K562 (cell line): ENCODE measurements at regions not wholly inside any gene's neighbourhood (a gene's known extent, or its start where the extent isn't known, plus 50 kb on each side); places are given as distances from the start of the nearest gene placed in this dataset.

Source experiments
- ATAC-seq: fragments of 200-7000 bp; cut with Tn5 transposase; 3 replicates; pipeline ENCODE4 v1.9.1; 2020; ENCODE audit warnings: moderate library complexity
- BruUV-seq: library from RNA; stranded (reverse); fragments of 400-500 nt; replicated peaks from 2 replicates; lab custom pipeline; 2021; lab: Mats Ljungman, UMichigan
- CTCF ChIA-PET: fragments of 300-600 bp; formaldehyde crosslinking; extraction: SDS; loops from one replicate; lab custom pipeline; 2021; ENCODE audit warnings: low intra/inter-chr PET ratio; lab: Yijun Ruan, JAX
- POLR2A ChIA-PET: fragments of 300-600, 350-650 bp; sonication (Branson Sonifier 250); formaldehyde crosslinking; extraction: SDS; loops from one replicate; lab custom pipeline; 2021; ENCODE audit warnings: antibody characterized with exemption, inconsistent platforms; lab: Yijun Ruan, JAX
- DNase-seq, 4 experiments: peaks; one replicate each; pipeline versions ENCODE4 v3.0.0 to v3.0.0-alpha.2; 2011 to 2018; ENCODE audit warnings: low spot score in 3 of 4, mixed read lengths in 3 of 4; ENCODE audit errors: extremely low read depth in 1 of 4
- FAIRE-seq: peaks from 2 replicates; lab custom pipeline; 2011; peaks lifted over from hg19 to GRCh38; lab: Jason Lieb, UNC
- H2AFZ ChIP-seq: 2 replicates; pipeline ENCODE4 v1.6.0; 2011; ENCODE audit warnings: low read depth, low read length, control low read depth, inconsistent platforms
- H3K27ac ChIP-seq: fragments of 200-600 bp; 3 replicates; pipeline ENCODE4 v1.8.0; 2011; ENCODE audit warnings: low read depth, mild to moderate bottlenecking, control low read depth, inconsistent platforms, low read length, moderate library complexity, mixed read lengths; ENCODE audit errors: extremely low read depth
- H3K27me3 ChIP-seq, 2 experiments: fragments of 300-600 bp in 1 of 2; 2 replicates in 1 of 2; 3 replicates in 1 of 2; pipeline versions ENCODE4 v1.6.0 to v1.8.0; 2011; ENCODE audit warnings: inconsistent platforms in 2 of 2, low read length in 2 of 2, mild to moderate bottlenecking in 1 of 2, mixed read lengths in 1 of 2, moderate library complexity in 1 of 2; ENCODE audit not compliant: control insufficient read depth in 2 of 2, insufficient read depth in 2 of 2
- H3K36me3 ChIP-seq: fragments of 300-600 bp; 3 replicates; pipeline ENCODE4 v1.8.0; 2011; ENCODE audit warnings: mild to moderate bottlenecking, low read length, inconsistent platforms; ENCODE audit not compliant: control insufficient read depth, insufficient read depth
- H3K4me1 ChIP-seq, 2 experiments: fragments of 200-600 bp in 1 of 2; replicated peaks in 1 of 2; 2 replicates in 1 of 2; 3 replicates in 1 of 2; pipeline versions ENCODE4 v1.5.1 to v1.8.0; 2011; ENCODE audit warnings: inconsistent platforms in 2 of 2, low read length in 2 of 2, mild to moderate bottlenecking in 1 of 2, mixed read lengths in 1 of 2, moderate library complexity in 1 of 2; ENCODE audit not compliant: control insufficient read depth in 2 of 2, insufficient read depth in 2 of 2
- H3K4me2 ChIP-seq: 2 replicates; pipeline ENCODE4 v1.6.1; 2011; ENCODE audit warnings: low read length, control low read depth, inconsistent platforms, mixed read lengths; ENCODE audit not compliant: insufficient read depth
- H3K4me3 ChIP-seq: fragments of 200-600 bp; sonication (generic), shearing (Covaris generic); 2 replicates; pipeline ENCODE4 v1.5.1; 2016; ENCODE audit warnings: control low read depth, inconsistent platforms
- H3K79me2 ChIP-seq: fragments of 200-600 bp; 3 replicates; pipeline ENCODE4 v1.8.0; 2011; ENCODE audit warnings: low read length, inconsistent platforms; ENCODE audit not compliant: control insufficient read depth, insufficient read depth
- H3K9ac ChIP-seq, 2 experiments: 2 replicates each; pipeline versions ENCODE4 v1.6.0 to v1.6.1; 2011; ENCODE audit warnings: low read depth in 2 of 2, low read length in 2 of 2, control low read depth in 1 of 2, inconsistent platforms in 1 of 2, mild to moderate bottlenecking in 1 of 2, mixed read lengths in 1 of 2; ENCODE audit not compliant: insufficient read depth in 1 of 2
- H3K9me1 ChIP-seq: one replicate; pipeline ENCODE4 v1.6.0; 2011; ENCODE audit warnings: inconsistent platforms, mild to moderate bottlenecking, low read length, moderate library complexity; ENCODE audit not compliant: control insufficient read depth, insufficient read depth
- H3K9me3 ChIP-seq: replicated peaks from 2 replicates; pipeline ENCODE4 v1.5.1; 2011; ENCODE audit warnings: low read depth, low read length, inconsistent platforms; ENCODE audit not compliant: control insufficient read depth, insufficient read depth
- H4K20me1 ChIP-seq: replicated peaks from 2 replicates; pipeline ENCODE4 v1.6.1; 2011; ENCODE audit warnings: low read length, inconsistent platforms, mixed read lengths; ENCODE audit not compliant: control insufficient read depth, insufficient read depth
- DPF2 ChIP-seq: fragments of 450-650 bp; IDR thresholded peaks from 2 replicates; pipeline ENCODE4 v1.6.1; 2016
- FOS ChIP-seq: IDR thresholded peaks from 3 replicates; pipeline ENCODE4 v1.6.1; 2011; ENCODE audit not compliant: insufficient read length; ENCODE audit errors: extremely low read depth
- TCFL5 ChIP-seq: fragments of 250-450 bp; sonication (Bioruptor Pico); conservative IDR thresholded peaks from 2 replicates; pipeline ENCODE4 v1.6.1; 2021; ENCODE audit warnings: mild to moderate bottlenecking, moderate library complexity, matching md5 sums
- ZBTB34 ChIP-seq: fragments of 250-450 bp; sonication (Bioruptor Pico); IDR thresholded peaks from 2 replicates; pipeline ENCODE4 v1.8.0; 2021; ENCODE audit warnings: mild to moderate bottlenecking, moderate library complexity
- ZNF639 ChIP-seq, 2 experiments: fragments of 200-800 bp in 1 of 2; sonication (Bioruptor generic) in 1 of 2; sonication (generic) in 1 of 2; formaldehyde crosslinking in 1 of 2; IDR thresholded peaks in 1 of 2; conservative IDR thresholded peaks in 1 of 2; 2 replicates each; pipeline versions ENCODE4 v1.5.0 to v1.6.1; 2016 to 2020; ENCODE audit warnings: missing compliant biosample characterization in 1 of 2, missing genetic modification characterization in 1 of 2, missing genetic modification reagents in 1 of 2
- ZNF75A ChIP-seq: fragments of 450-650 bp; formaldehyde crosslinking; IDR thresholded peaks from 2 replicates; pipeline ENCODE4 v1.4.0; 2020; ENCODE audit warnings: mild to moderate bottlenecking
- WGBS: fragments of 100-300 bp; shearing (Covaris generic); methylation state at CpG from one replicate; pipeline ENCODE4 v1.1.6; 2016; ENCODE audit warnings: low coverage, mixed read lengths; ENCODE audit not compliant: insufficient coverage; ENCODE audit errors: missing lambda C conversion rate; 5-methylcytosine and 5-hydroxymethylcytosine counted together
- in situ Hi-C: fragments of 300-500 bp; cut with MboI; formaldehyde crosslinking; loops from 4 replicates; pipeline ENCODE4 v1.15.0; 2018; ENCODE audit warnings: inconsistent platforms, mixed read lengths
- intact Hi-C: fragments of 100-400 bp; cut with micrococcal nuclease; formaldehyde crosslinking; loops from 2 replicates; pipeline ENCODE4 v1.14.2; 2022

- in situ Hi-C loops (no loop called here), intact Hi-C loops (no loop called here)
- Histone ChIP-seq H3K27me3 (no peaks in the 10 kb centered on the region), H3K79me2 (no peaks in the 10 kb centered on the region), H3K36me3 (no peaks in the 10 kb centered on the region), H3K4me3 (no peak overlapping the region), H3K4me2 (no peak overlapping the region), H3K9me1 (no peaks in the 10 kb centered on the region), H2AFZ (no peak overlapping the region), H3K9ac (no peak overlapping the region), H3K27ac (no peak overlapping the region), H3K9me3 (no peaks in the 10 kb centered on the region), H4K20me1 (no peaks in the 10 kb centered on the region), H3K4me1 (no peaks in the 10 kb centered on the region)
- FAIRE-seq: no peak
- 0% methylated on average over 1 of the region's 1 CpG for WGBS
- no peak for ATAC-seq
- CTCF ChIA-PET: no interaction called here
- DNase-seq: no peak
- BruUV-seq: no TSS peak
- POLR2A ChIA-PET: interaction anchor here (0.6 kb wide), 1 partner anchor 794 kb away, joined by 3 read pairs; no protein-coding TSS in a partner anchor
- TF ChIP-seq ZBTB34 (CRISPR knock-in tag) (no peak), ZNF75A (CRISPR knock-in tag) (no peak), DPF2 (no peak), ZNF639 (CRISPR knock-in tag; conservative IDR thresholded peaks at IDR 0.05 in 1 of 2, IDR thresholded peaks at IDR 0.05 in 1 of 2) (no peak), TCFL5 (CRISPR knock-in tag) (no peak), FOS (no peak)
Measured at GRCh38 chr3:59167756-59168155, 117.9 kb upstream of the CFAP20DC start.
